Heart right ventricle (tissue), 16 donors: ENCODE measurements at regions not wholly inside any gene's neighbourhood (a gene's known extent, or its start where the extent isn't known, plus 50 kb on each side); places are given as distances from the start of the nearest gene placed in this dataset.

Experiments used
- ATAC-seq, 8 donors: fragments of 200-7000 bp; cut with Tn5 transposase; one replicate each; pipeline ENCODE4 v1.9.1; 2020; ENCODE audit warnings: mild to moderate bottlenecking in 8 of 8, moderate library complexity in 8 of 8, moderate number of reproducible peaks in 1 of 8
- DNase-seq, 2 donors: peaks; one replicate each; pipeline ENCODE4 v3.0.0-alpha.2; 2020
- H3K27ac ChIP-seq, 10 donors: fragments of 200-600 bp; sonication (generic) in 2 of 10; one replicate each; pipeline versions ENCODE4 v1.5.0 to v1.8.0; 2020 to 2022; ENCODE audit warnings: mild to moderate bottlenecking in 3 of 10
- H3K27me3 ChIP-seq, 7 donors: fragments of 200-600 bp; one replicate each; pipeline ENCODE4 v1.8.0; 2021 to 2022; ENCODE audit warnings: mild to moderate bottlenecking in 2 of 7
- H3K36me3 ChIP-seq, 9 donors: fragments of 200-600 bp; sonication (generic) in 1 of 9; one replicate each; pipeline versions ENCODE4 v1.5.0 to v1.8.0; 2020 to 2022; ENCODE audit warnings: mild to moderate bottlenecking in 2 of 9
- H3K4me1 ChIP-seq, 9 donors: fragments of 200-600 bp; sonication (generic) in 1 of 9; one replicate each; pipeline versions ENCODE4 v1.5.0 to v1.8.0; 2020 to 2022; ENCODE audit warnings: mild to moderate bottlenecking in 4 of 9
- H3K4me3 ChIP-seq, 10 donors: fragments of 200-600 bp; sonication (generic) in 2 of 10; one replicate each; pipeline versions ENCODE4 v1.5.0 to v1.8.0; 2020 to 2022; ENCODE audit warnings: mild to moderate bottlenecking in 7 of 10, moderate library complexity in 2 of 10
- H3K9me3 ChIP-seq, 11 donors: fragments of 200-600 bp in 10 of 11; sonication (generic) in 2 of 11; one replicate each; pipeline versions ENCODE4 v1.5.0 to v1.8.0; 2013 to 2022; ENCODE audit warnings: mild to moderate bottlenecking in 2 of 11, control low read depth in 1 of 11, moderate library complexity in 1 of 11
- WGBS, 2 donors: extraction: QIAGEN DNeasy Blood & Tissue Kit; methylation state at CpG; one replicate each; pipeline ENCODE4 v1.1.7; 2013; ENCODE audit warnings: inconsistent platforms in 1 of 2; 5-methylcytosine and 5-hydroxymethylcytosine counted together
- intact Hi-C, 10 donors: fragments of 100-400 bp; cut with DNase I; formaldehyde crosslinking; loops; one replicate each; pipeline versions ENCODE4 v1.11.1 to v1.14.2; 2022
- TF ChIP-seq, protein P1 (sequence below), 9 donors: fragments of 200-600 bp; sonication (generic) in 2 of 9; IDR thresholded peaks; one replicate each; pipeline versions ENCODE4 v1.5.0 to v1.8.0; 2021 to 2022; ENCODE audit warnings: antibody characterized with exemption in 9 of 9, mild to moderate bottlenecking in 5 of 9, moderate library complexity in 1 of 9
- donor health status: Arrhythmogenic right ventricular cardiomyopathy.
- donor health status: ischemic (EF 13 %, LVEDD 7.1; RV severe dilation, severe dysfunction).
- donor health status: healthy with polysubstance abuse.
- donor health status: DM: no; HTN: yes; CAD: no.
- donor health status: DM: no; HTN: no; CAD: no.
- donor health status: ischemic (EF 25% LVEDD 6.9; RV normal size, moderate dysfunction).
- donor health status: ischemic (EF 25% LVEDD 5.7; RV mildly dilated, moderate dysfunction).
- donor health status: healthy.
- donor health status: DM: yes; HTN: yes; CAD: no.
- donor health status: Ischemic cardiomyopathy.
- donor health status: ischemic (EF 35%, LVEDD 5.7; RV mildly dilated, moderate dysfunction).
- donor health status: nonischemic (EF 11% LVEDD 7.7; RV severe dilation, severe dysfunction).
- donor health status: DM: yes; HTN: yes; CAD: no.
- donor health status: PGD.
- donor health status: ischemic (EF 29% LVEDD 5.4; RV normal size, mild dysfunction).
- donor health status: nonischemic (EF 23%, LVEDD 6.1; RV moderate dilation, normal function).

DNA sequence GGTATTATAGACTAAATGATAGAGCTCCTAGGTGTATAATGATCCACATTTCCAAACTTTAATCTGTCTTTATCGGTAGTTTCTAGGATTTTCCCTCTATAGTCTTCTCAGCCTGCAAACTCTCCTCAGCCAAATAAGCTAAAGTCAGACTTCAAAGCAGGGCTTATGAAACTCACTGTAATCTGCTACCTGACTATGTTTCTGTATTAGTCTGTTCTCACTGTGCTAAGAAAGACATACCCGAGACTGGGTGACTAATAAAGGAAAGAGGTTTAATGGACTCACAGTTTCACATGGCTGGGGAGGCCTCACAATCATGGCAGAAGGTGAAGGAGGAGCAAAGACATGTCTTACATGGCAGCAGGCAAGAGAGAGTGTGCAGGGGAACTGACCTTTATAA lies 928.7 kb upstream of the ADGRB3 start:
- DNase-seq (no peak), ATAC-seq (no peak)
- intact Hi-C loops: no loop called here
- no peak overlapping the region for H3K27ac ChIP-seq
- 83 to 84% methylated on average over 2 of the region's 2 CpGs for WGBS, 2 donors
- no peaks in the 10 kb centered on the region for H3K27me3 ChIP-seq
- no peaks in the 10 kb centered on the region for H3K36me3 ChIP-seq
- H3K4me3 ChIP-seq: no peak overlapping the region
- H3K9me3 ChIP-seq: peaks cover 0 to 32% (median 8%) of the 10 kb centered on the region in 11 donors
- no peaks in the 10 kb centered on the region for H3K4me1 ChIP-seq
- TF ChIP-seq, protein P1, sequence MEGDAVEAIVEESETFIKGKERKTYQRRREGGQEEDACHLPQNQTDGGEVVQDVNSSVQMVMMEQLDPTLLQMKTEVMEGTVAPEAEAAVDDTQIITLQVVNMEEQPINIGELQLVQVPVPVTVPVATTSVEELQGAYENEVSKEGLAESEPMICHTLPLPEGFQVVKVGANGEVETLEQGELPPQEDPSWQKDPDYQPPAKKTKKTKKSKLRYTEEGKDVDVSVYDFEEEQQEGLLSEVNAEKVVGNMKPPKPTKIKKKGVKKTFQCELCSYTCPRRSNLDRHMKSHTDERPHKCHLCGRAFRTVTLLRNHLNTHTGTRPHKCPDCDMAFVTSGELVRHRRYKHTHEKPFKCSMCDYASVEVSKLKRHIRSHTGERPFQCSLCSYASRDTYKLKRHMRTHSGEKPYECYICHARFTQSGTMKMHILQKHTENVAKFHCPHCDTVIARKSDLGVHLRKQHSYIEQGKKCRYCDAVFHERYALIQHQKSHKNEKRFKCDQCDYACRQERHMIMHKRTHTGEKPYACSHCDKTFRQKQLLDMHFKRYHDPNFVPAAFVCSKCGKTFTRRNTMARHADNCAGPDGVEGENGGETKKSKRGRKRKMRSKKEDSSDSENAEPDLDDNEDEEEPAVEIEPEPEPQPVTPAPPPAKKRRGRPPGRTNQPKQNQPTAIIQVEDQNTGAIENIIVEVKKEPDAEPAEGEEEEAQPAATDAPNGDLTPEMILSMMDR (IDR thresholded peaks at IDR 0.05): no peak

DNA sequence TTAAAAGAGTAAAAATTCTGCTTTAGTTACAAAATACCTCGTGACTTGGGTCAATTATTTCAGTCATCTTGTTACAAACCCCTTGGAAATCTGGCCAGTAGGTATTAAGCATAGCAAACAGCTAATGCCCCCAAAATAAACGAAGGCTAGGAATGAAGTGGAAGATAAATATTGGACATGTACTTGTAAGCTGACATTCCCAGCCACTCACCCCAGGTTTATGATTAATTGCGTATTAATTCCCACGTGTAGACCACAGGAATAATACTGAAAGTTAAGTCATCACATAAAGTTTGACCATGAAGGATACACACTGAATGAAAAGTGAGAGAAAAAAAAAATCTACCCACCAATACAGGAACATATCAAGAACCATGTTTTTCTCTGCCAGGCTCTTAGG lies 936.5 kb upstream of the ADGRB3 start:
- TF ChIP-seq, protein P1 (IDR thresholded peaks at IDR 0.05): no peak
- Histone ChIP-seq H3K9me3 (peaks cover 0 to 10% (median 0%) of the 10 kb centered on the region in 11 donors), H3K36me3 (no peaks in the 10 kb centered on the region), H3K4me1 (no peaks in the 10 kb centered on the region), H3K27me3 (no peaks in the 10 kb centered on the region), H3K27ac (no peak overlapping the region), H3K4me3 (no peak overlapping the region)
- DNase-seq: no peak
- 60 to 69% methylated on average over 4 of the region's 4 CpGs for WGBS, 2 donors
- intact Hi-C loops: no loop called here
- ATAC-seq: no peak

DNA sequence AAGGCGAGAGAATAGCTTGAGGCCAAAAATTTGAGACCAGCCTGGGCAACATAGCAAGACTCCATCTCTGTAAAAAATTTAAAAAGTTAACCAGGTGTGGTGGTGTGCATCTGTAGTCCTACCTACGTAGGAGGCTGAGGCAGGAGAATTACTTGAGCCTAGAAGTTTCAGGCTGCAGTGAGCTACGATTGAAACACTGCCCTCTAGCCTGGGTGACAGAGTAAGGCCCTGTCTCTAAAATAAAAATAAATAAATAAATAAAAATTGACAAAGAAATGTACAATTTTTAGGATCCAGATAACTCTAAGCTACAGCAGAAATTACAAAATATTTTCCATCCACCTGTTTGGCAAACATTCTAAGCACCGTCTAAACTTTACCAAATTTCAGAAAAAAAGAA lies 941.0 kb upstream of the ADGRB3 start:
- no peak for ATAC-seq
- Histone ChIP-seq H3K27me3 (no peaks in the 10 kb centered on the region), H3K36me3 (no peaks in the 10 kb centered on the region), H3K9me3 (peaks cover 0 to 3% (median 0%) of the 10 kb centered on the region in 11 donors), H3K27ac (no peak overlapping the region), H3K4me1 (no peaks in the 10 kb centered on the region), H3K4me3 (no peak overlapping the region)
- TF ChIP-seq, protein P1 (IDR thresholded peaks at IDR 0.05): no peak
- WGBS, 2 donors: 75 to 77% methylated on average over 4 of the region's 4 CpGs
- no peak for DNase-seq
- intact Hi-C loops: no loop called here

DNA sequence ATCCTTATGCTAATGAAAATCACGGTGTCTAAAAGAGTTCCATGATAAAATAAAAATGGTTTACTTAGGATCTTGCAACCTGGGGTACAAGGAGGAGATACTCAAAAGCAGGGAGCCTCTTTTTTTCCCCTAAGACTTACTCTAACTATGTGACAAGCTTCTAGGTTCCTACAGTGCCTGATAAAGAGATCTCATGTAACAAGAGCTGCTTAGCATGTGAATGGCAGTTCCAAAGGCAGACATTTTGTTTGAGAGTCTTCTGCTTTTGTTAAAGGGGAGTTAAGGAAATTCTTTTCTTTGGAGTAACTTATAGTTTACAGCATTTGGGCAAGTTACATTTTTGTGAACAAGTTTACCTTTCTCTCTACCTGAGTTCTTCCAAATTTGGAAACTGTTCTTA lies 945.8 kb upstream of the ADGRB3 start:
- Histone ChIP-seq H3K27me3 (no peaks in the 10 kb centered on the region), H3K36me3 (no peaks in the 10 kb centered on the region), H3K4me3 (no peak overlapping the region), H3K27ac (no peak overlapping the region), H3K9me3 (peaks cover 0 to 10% (median 0%) of the 10 kb centered on the region in 11 donors), H3K4me1 (no peaks in the 10 kb centered on the region)
- ATAC-seq: no peak
- DNase-seq: no peak
- TF ChIP-seq, protein P1 (IDR thresholded peaks at IDR 0.05): no peak
- WGBS, 2 donors: 83 to 88% methylated on average over 1 of the region's 1 CpG
- intact Hi-C loops: no loop called here
